Large intestine (tissue), 3 donors: ENCODE measurements at regions not wholly inside any gene's neighbourhood (a gene's known extent, or its start where the extent isn't known, plus 50 kb on each side); places are given as distances from the start of the nearest gene placed in this dataset.
A peak's percentile ranks its signal among the peaks of the same experiment; 100 is the strongest.

ENCODE experiments used
- DNase-seq, 2 donors: peaks; one replicate each; pipeline versions ENCODE4 v3.0.0 to v3.0.0-alpha.2; 2013
- H3K27ac ChIP-seq: one replicate; pipeline ENCODE4 v1.5.1; 2013; ENCODE audit warnings: low read length
- H3K27me3 ChIP-seq: 2 replicates; pipeline ENCODE4 v1.6.1; 2013; ENCODE audit warnings: low read length; ENCODE audit not compliant: control insufficient read depth, insufficient read depth
- H3K36me3 ChIP-seq: 2 replicates; pipeline ENCODE4 v1.6.1; 2013; ENCODE audit warnings: low read length; ENCODE audit not compliant: control insufficient read depth, insufficient read depth
- H3K4me1 ChIP-seq: one replicate; pipeline ENCODE4 v1.6.1; 2013; ENCODE audit warnings: low read length; ENCODE audit not compliant: control insufficient read depth, insufficient read depth
- H3K4me3 ChIP-seq: one replicate; pipeline ENCODE4 v1.5.1; 2013; ENCODE audit warnings: low read length
- H3K9me3 ChIP-seq: one replicate; pipeline ENCODE4 v1.6.1; 2013; ENCODE audit warnings: mild to moderate bottlenecking, low read depth, low read length, moderate library complexity; ENCODE audit not compliant: control insufficient read depth
- WGBS: methylation state at CpG from one replicate; pipeline ENCODE4 v1.1.5; 2013; ENCODE audit warnings: low lambda C conversion rate; ENCODE audit not compliant: insufficient coverage; 5-methylcytosine and 5-hydroxymethylcytosine counted together

DNA sequence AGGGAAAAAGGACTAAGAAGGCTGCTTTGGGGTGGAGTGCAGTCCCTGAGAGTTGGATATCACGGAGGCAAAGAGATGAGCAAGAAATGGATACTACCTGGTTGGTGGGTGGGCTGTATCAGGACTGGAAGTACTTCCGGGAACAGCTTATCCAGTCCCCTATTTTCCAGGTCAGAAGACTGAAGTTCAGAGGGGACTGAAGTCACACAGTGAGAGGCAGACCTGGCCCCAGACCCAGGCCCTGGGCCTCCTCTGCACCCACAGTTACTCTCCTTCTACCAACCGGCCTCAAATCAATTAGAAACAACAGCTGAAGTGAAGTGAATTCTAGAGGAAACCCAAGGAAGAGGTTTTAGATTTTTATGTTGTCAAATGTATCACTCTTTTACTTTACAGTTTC, 93.6 kb upstream of the ALDH1B1 start:
- no peaks in the 10 kb centered on the region for H3K36me3 ChIP-seq
- 100% methylated on average over 1 of the region's 3 CpGs for WGBS
- no peaks in the 10 kb centered on the region for H3K27me3 ChIP-seq
- H3K4me3 ChIP-seq, result no peak overlapping the region
- H3K27ac ChIP-seq, result no peak overlapping the region
- H3K9me3 ChIP-seq, result no peaks in the 10 kb centered on the region
- DNase-seq, result no peak
- no peaks in the 10 kb centered on the region for H3K4me1 ChIP-seq

DNA sequence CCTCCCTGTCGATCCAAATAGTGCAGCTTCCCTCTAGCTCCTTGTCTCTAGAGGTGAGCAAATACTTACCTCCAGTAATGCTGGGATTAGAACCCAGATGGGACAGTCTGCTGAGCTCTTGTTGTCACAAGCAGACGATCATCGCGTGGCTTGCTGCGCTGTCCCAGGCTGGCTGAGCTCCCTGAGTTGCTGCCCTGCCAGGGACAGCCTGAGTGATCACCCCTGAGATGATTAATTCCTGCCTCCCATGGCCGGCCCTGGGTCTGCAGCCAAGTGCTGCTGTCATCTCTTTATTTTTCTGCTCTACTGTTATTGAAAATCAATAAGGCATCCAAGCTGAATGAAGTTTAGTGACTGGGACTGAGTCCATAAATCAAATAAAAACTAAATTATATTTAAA, 94.0 kb upstream of the ALDH1B1 start:
- no peak for DNase-seq
- Histone ChIP-seq H3K27me3 (no peaks in the 10 kb centered on the region), H3K4me3 (no peak overlapping the region), H3K36me3 (no peaks in the 10 kb centered on the region), H3K4me1 (no peaks in the 10 kb centered on the region), H3K27ac (no peak overlapping the region), H3K9me3 (no peaks in the 10 kb centered on the region)
- 80% methylated on average over 1 of the region's 6 CpGs for WGBS

GRCh38 chr9:38296807-38297206, 95.7 kb upstream of the ALDH1B1 start:
- Histone ChIP-seq H3K36me3 (no peaks in the 10 kb centered on the region), H3K27ac (no peak overlapping the region), H3K4me3 (no peak overlapping the region), H3K4me1 (no peaks in the 10 kb centered on the region), H3K27me3 (no peaks in the 10 kb centered on the region), H3K9me3 (no peaks in the 10 kb centered on the region)
- DNase-seq, result no peak
- WGBS, result no CpG with 5 or more reads among the region's 1 CpG

DNA sequence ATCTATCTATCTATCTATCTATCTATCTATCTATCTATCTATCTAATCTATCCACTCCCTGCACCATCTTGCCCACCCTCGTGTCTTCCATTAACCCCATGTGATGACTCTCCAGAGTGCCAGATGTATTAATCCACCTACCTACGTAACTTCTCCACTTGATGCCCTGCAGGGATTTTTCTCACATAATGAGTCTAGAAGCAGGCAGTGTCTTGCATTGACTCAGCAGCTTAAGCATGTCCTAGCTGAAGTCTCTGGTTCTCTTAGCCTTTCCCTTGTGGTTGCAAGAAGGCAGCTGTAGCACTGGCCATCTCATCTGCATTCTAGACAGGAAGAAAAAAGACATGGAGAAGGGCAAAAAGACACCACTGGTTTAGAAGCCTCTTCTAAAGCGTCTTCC, 96.7 kb upstream of the ALDH1B1 start:
- no peak for DNase-seq
- no peaks in the 10 kb centered on the region for H3K4me1 ChIP-seq
- H3K27me3 ChIP-seq, result no peaks in the 10 kb centered on the region
- H3K9me3 ChIP-seq, result no peaks in the 10 kb centered on the region
- H3K36me3 ChIP-seq, result no peaks in the 10 kb centered on the region
- H3K4me3 ChIP-seq, result no peak overlapping the region
- no peak overlapping the region for H3K27ac ChIP-seq
- 50% methylated on average over 2 of the region's 3 CpGs for WGBS

GRCh38 chr9:38294220-38294960, 98.1 kb upstream of the ALDH1B1 start:
- Histone ChIP-seq H3K4me3 (no peak overlapping the region), H3K36me3 (no peaks in the 10 kb centered on the region), H3K27ac (no peak overlapping the region), H3K4me1 (no peaks in the 10 kb centered on the region), H3K27me3 (no peaks in the 10 kb centered on the region), H3K9me3 (no peaks in the 10 kb centered on the region)
- DNase-seq, result no peak
- WGBS, result 100% methylated on average over 1 of the region's 8 CpGs

DNA sequence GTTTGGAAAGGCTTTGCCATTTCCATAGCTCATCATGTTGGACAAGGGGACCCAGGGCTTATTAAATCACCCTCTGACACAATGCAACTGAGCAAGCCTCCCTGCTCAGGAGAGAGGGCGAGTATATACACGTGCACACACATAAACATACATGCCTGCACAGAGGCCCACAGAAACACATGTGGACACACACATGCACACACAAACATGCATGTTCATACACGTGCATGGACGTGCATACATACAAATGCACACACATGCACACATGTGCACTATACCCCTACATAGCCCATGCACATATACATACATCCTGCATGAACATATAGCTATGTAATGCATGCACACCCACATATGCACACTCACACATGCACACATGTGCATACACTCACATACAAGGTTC, 99.5 kb upstream of the ALDH1B1 start:
- H3K27me3 ChIP-seq, result no peaks in the 10 kb centered on the region
- H3K9me3 ChIP-seq, result no peaks in the 10 kb centered on the region
- DNase-seq, result no peak
- no CpG with 5 or more reads among the region's 4 CpGs for WGBS
- H3K4me3 ChIP-seq, result no peak overlapping the region
- peaks cover 4% of the 10 kb centered on the region for H3K4me1 ChIP-seq
- no peak overlapping the region for H3K27ac ChIP-seq
- H3K36me3 ChIP-seq, result no peaks in the 10 kb centered on the region

DNA sequence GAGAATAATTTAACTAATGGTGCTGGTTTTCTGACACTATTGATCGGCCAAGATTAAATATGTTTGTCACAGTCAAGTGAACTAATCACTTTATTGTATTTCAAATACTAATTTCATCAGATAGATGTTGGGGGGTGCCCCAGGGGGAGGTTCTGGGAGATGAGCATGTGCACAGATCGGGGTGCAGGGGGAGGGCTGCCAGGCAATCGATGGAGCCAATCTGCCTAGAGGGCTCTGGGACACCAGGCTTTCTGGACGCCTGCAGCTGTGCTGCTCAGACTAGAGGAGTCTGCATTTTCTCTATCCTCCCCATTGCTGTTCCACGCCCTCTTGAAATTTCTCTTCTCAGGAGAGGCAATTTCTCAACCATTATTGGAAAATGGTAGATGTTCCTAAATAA, 100.0 kb upstream of the ALDH1B1 start:
- H3K36me3 ChIP-seq, result no peaks in the 10 kb centered on the region
- DNase-seq, result no peak
- no peak overlapping the region for H3K4me3 ChIP-seq
- H3K9me3 ChIP-seq, result no peaks in the 10 kb centered on the region
- H3K27me3 ChIP-seq, result no peaks in the 10 kb centered on the region
- peaks cover 4% of the 10 kb centered on the region for H3K4me1 ChIP-seq
- WGBS, result 90% methylated on average over 2 of the region's 5 CpGs
- no peak overlapping the region for H3K27ac ChIP-seq

DNA sequence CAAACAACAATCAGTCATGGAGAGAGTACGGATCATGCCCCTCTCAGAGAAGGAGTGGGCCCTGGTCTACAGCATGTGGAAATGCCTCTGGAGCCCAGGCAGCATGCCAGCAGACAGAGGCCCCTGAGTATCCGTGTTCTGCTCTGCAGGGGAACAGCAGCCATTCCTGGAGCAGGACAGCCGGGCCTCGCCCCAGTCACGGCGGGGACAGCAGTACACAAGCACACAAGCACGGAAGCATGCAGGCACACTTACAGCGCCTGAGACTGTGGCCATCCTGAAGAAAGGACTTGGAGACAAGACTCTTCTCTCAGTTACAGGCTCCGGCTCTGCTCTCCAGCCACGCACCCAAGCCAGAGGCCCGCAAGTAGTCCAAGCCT, 102.6 kb upstream of the ALDH1B1 start:
- peaks cover 4% of the 10 kb centered on the region for H3K4me1 ChIP-seq
- no peak overlapping the region for H3K4me3 ChIP-seq
- no peaks in the 10 kb centered on the region for H3K9me3 ChIP-seq
- no peak overlapping the region for H3K27ac ChIP-seq
- no peak for DNase-seq
- H3K36me3 ChIP-seq, result no peaks in the 10 kb centered on the region
- H3K27me3 ChIP-seq, result no peaks in the 10 kb centered on the region
- WGBS, result 93% methylated on average over 3 of the region's 11 CpGs

- no CpG with 5 or more reads among the region's 4 CpGs for WGBS
- Histone ChIP-seq H3K4me3 (no peak overlapping the region), H3K9me3 (no peaks in the 10 kb centered on the region), H3K36me3 (no peaks in the 10 kb centered on the region), H3K4me1 (peaks cover 4% of the 10 kb centered on the region), H3K27ac (no peak overlapping the region), H3K27me3 (no peaks in the 10 kb centered on the region)
- peak in 1 of 2 donors; percentile 53 for DNase-seq
Measured at GRCh38 chr9:38289236-38289865, 103.2 kb upstream of the ALDH1B1 start.

DNA sequence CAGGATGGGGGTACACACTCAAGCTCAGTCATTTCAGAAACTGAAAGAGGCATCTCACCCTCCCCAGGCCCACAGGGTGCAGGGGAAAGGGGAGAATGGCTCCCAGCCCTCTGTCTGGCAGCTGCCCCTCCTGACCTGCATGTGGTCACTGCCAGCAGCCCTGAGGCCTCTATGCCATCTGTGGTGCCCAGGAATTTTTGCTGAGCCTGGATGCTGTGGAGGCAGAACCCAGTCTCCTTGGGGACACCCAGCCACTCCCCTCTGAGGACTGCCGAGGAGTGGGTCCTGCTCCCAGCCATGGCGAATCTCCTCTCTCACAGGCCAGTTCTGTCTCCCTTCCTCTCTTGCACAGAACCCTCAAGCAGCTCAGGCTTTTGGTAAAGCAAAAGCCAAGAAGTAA, 104.0 kb upstream of the ALDH1B1 start:
- no peak overlapping the region for H3K4me3 ChIP-seq
- no CpG with 5 or more reads among the region's 2 CpGs for WGBS
- H3K36me3 ChIP-seq, result no peaks in the 10 kb centered on the region
- peaks cover 4% of the 10 kb centered on the region for H3K4me1 ChIP-seq
- H3K27ac ChIP-seq, result no peak overlapping the region
- no peaks in the 10 kb centered on the region for H3K9me3 ChIP-seq
- no peak for DNase-seq
- H3K27me3 ChIP-seq, result no peaks in the 10 kb centered on the region
